Thymus (tissue), 11 donors: ENCODE measurements at regions not wholly inside any gene's neighbourhood (a gene's known extent, or its start where the extent isn't known, plus 50 kb on each side); places are given as distances from the start of the nearest gene placed in this dataset.

Source experiments
- DNase-seq, 9 donors: peaks; one replicate each; pipeline ENCODE4 v3.0.0-alpha.2; 2013; ENCODE audit warnings: low spot score in 9 of 9, low read depth in 6 of 9, missing footprints in 1 of 9
- H3K27ac ChIP-seq, 2 donors: one replicate each; pipeline ENCODE4 v1.5.1; 2013; ENCODE audit warnings: control low read depth in 1 of 2, low read depth in 1 of 2, low read length in 1 of 2, mild to moderate bottlenecking in 1 of 2, moderate library complexity in 1 of 2
- H3K27me3 ChIP-seq, 2 donors: one replicate each; pipeline ENCODE4 v1.5.1; 2013; ENCODE audit warnings: low read length in 1 of 2; ENCODE audit not compliant: control insufficient read depth in 2 of 2, insufficient read depth in 1 of 2
- H3K36me3 ChIP-seq, 2 donors: one replicate each; pipeline ENCODE4 v1.5.1; 2013; ENCODE audit warnings: low read length in 1 of 2, mild to moderate bottlenecking in 1 of 2, moderate library complexity in 1 of 2; ENCODE audit not compliant: control insufficient read depth in 2 of 2, insufficient read depth in 2 of 2
- H3K4me1 ChIP-seq, 2 donors: one replicate each; pipeline ENCODE4 v1.5.1; 2013; ENCODE audit warnings: low read length in 2 of 2; ENCODE audit not compliant: control insufficient read depth in 2 of 2, insufficient read depth in 2 of 2
- H3K4me3 ChIP-seq, 2 donors: one replicate each; pipeline ENCODE4 v1.5.1; 2013; ENCODE audit warnings: low read length in 2 of 2, control low read depth in 1 of 2, mild to moderate bottlenecking in 1 of 2
- H3K9me3 ChIP-seq, 2 donors: one replicate each; pipeline ENCODE4 v1.5.1; 2013; ENCODE audit warnings: low read length in 1 of 2, mild to moderate bottlenecking in 1 of 2; ENCODE audit not compliant: control insufficient read depth in 2 of 2, insufficient read depth in 1 of 2
- WGBS: extraction: QIAGEN DNeasy Blood & Tissue Kit; methylation state at CpG from one replicate; pipeline ENCODE4 v1.1.7; 2013; 5-methylcytosine and 5-hydroxymethylcytosine counted together
- donor health status: healthy.

DNA sequence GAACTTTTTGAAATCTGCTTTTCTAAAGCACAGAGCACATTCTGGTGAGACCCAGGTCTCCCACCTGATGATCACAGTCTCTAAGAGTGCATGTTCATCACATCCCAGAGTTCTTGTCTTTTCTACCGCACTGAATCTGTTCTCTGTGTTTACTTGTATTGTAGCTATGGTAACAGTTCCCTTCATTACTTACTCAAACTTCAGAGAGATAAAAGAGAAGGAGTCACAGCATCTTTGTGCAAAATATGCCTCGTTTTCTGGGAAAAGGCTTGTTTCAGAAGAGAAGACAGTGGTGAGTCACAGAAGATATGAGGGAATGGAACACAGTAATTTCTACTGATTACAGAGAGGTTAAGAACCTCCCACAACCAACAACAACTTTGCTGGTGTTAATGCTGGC is 580.6 kb downstream of the PLA2G4A start:
- 86% methylated on average over 2 of the region's 2 CpGs for WGBS
- DNase-seq, result no peak

DNA sequence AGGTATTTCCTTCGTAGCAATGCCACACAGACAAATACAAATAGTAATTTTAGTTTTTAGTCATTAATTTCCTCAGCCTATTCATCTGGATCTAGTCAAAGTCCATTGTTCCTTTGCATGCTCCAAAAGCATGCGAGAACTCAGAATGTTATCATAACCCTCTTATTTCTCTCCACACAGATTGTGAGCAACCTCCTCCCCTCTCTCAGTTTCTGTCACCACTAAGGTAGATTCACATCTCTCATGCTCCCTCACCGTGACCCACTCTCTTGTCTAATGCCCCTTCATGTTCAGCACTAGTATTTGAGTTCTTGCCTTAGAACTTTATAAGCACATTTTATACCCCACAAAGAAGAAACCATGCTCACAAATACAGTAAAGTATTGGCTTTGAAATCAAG is 582.4 kb downstream of the PLA2G4A start:
- no peak for DNase-seq
- Histone ChIP-seq H3K36me3 (no peaks in the 10 kb centered on the region), H3K27ac (no peak overlapping the region), H3K4me1 (no peaks in the 10 kb centered on the region), H3K27me3 (no peaks in the 10 kb centered on the region), H3K9me3 (no peaks in the 10 kb centered on the region), H3K4me3 (no peak overlapping the region)
- 91% methylated on average over 3 of the region's 3 CpGs for WGBS

More for the DNA sequence above, 580.6 kb downstream of the PLA2G4A start:
- Histone ChIP-seq H3K27ac (no peak overlapping the region), H3K4me1 (no peaks in the 10 kb centered on the region), H3K36me3 (no peaks in the 10 kb centered on the region), H3K9me3 (no peaks in the 10 kb centered on the region), H3K4me3 (no peak overlapping the region), H3K27me3 (no peaks in the 10 kb centered on the region)

DNA sequence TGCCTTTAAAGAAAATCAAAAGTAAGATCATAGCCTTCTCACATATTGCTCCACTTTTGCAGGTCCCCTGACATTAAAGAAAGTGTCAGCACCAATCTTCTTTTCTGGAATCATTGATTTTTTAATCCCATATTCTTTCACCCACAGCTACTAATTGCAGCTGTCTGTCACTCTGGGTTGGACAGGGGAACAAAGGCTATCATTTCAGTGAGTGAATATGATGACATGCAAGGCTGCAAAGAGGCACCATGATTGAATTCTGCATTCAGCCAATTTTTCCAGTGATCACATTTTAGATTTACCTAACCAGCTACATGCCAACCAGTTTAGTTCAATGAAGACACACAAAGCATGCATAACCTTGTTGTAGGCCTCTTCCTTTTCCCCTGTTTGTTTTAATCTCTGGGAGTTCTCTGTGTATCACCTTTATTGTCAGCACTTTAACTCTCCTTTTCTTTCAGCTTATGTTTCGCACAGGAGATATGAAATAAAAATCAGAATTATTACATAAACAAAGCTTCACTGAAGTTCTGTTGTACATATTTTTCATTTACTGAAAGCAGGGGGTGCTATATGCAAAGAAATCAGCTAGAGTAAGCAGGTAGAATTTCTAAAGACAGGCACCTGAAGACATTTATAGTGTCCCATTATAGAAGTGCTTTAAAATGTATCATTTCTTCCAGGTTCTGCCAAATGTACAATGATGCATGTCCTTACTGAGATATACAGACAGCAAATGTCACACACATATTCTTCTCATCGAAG is 584.8 kb downstream of the PLA2G4A start:
- Histone ChIP-seq H3K4me3 (no peak overlapping the region), H3K36me3 (no peaks in the 10 kb centered on the region), H3K27ac (no peak overlapping the region), H3K9me3 (no peaks in the 10 kb centered on the region), H3K4me1 (no peaks in the 10 kb centered on the region), H3K27me3 (no peaks in the 10 kb centered on the region)
- no peak for DNase-seq
- 91% methylated on average over 2 of the region's 2 CpGs for WGBS

DNA sequence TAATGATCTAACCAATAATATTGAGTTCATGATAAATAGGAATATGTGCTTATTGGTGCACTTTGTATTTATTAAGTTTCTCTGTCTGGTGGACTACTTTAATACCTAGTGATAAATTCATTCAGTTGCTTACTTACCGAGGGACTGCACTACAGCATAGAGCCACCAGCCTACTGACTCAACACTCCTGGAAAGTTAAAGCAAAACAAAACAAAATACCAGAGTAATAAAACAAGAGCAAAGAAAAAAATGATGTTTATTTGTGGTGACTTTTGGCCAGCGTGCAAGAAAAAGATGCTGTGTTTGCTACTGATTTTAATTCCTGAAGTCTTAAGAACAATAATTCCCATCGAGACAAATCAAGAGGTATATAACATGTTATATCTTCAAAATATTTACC is 586.3 kb downstream of the PLA2G4A start:
- Histone ChIP-seq H3K9me3 (no peaks in the 10 kb centered on the region), H3K4me1 (no peaks in the 10 kb centered on the region), H3K36me3 (no peaks in the 10 kb centered on the region), H3K27ac (no peak overlapping the region), H3K4me3 (no peak overlapping the region), H3K27me3 (no peaks in the 10 kb centered on the region)
- 77% methylated on average over 3 of the region's 3 CpGs for WGBS
- no peak for DNase-seq

DNA sequence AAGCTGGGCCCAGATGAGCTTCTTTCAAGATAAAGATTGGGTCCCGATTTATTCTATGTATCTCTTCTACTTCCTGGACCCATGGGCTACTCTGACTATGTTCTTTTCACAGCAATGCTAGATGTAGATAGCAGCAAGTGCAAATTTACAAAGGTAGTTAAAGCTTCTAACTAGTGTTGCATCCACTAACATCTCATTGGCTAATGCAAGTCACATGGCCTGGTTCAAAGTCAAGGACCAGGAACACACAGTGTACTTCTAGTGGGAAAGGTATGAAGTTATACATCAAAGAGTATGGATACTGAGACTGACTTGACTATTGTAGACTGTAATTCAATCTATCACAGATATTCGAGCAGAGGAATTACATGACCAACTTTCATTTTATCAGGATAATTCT is 588.8 kb downstream of the PLA2G4A start:
- DNase-seq, result no peak
- WGBS, result 88% methylated on average over 2 of the region's 2 CpGs

DNA sequence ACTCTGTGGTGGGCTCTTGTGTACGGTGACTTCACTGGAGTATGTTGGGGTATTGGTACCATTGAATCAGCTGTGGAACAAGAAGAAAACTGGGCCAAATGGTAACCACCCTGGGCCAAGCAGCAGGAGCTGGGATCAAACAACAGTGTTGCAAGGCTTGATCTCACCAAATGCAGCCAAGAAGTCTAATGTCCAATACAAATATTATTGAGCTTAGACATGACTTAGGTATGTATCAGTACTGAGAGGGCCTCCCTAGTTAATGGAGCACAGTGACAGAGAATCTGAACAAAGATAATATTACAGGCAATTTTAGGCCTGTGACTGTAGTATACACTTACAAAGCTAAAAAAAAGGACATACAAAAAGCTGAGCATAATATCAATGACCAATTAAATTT is 604.8 kb downstream of the PLA2G4A start:
- Histone ChIP-seq H3K9me3 (no peaks in the 10 kb centered on the region), H3K27ac (no peak overlapping the region), H3K4me3 (no peak overlapping the region), H3K27me3 (no peaks in the 10 kb centered on the region), H3K4me1 (no peaks in the 10 kb centered on the region), H3K36me3 (no peaks in the 10 kb centered on the region)
- WGBS, result 96% methylated on average over 1 of the region's 1 CpG
- no peak for DNase-seq

More for the DNA sequence above, 588.8 kb downstream of the PLA2G4A start:
- Histone ChIP-seq H3K27me3 (no peaks in the 10 kb centered on the region), H3K4me3 (no peak overlapping the region), H3K36me3 (no peaks in the 10 kb centered on the region), H3K9me3 (no peaks in the 10 kb centered on the region), H3K4me1 (no peaks in the 10 kb centered on the region), H3K27ac (no peak overlapping the region)

DNA sequence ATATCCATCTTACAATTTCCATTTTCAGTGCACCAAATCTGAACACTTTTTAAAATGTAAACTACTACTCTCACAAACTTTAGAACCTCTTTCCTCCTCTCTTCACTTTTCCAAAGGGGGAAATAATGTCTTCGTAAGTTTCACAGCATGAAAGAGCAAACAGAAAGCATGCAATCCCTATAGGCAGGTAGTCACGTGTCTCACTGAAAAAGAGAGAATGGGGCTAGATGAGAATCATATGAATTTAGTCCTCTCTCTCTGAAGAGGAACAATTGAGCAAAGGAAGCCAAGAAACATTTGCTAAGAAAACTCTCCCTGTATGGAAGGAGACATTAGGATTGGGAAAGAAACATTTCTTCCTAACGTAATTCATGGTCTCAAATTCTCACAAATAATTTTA is 613.9 kb downstream of the PLA2G4A start:
- H3K4me3 ChIP-seq, result no peak overlapping the region
- no peaks in the 10 kb centered on the region for H3K4me1 ChIP-seq
- 82% methylated on average over 3 of the region's 3 CpGs for whole genome bisulfite sequencing
- DNase-seq, result no peak
- no peak overlapping the region for H3K27ac ChIP-seq
- H3K27me3 ChIP-seq, result no peaks in the 10 kb centered on the region
- no peaks in the 10 kb centered on the region for H3K9me3 ChIP-seq
- H3K36me3 ChIP-seq, result no peaks in the 10 kb centered on the region

DNA sequence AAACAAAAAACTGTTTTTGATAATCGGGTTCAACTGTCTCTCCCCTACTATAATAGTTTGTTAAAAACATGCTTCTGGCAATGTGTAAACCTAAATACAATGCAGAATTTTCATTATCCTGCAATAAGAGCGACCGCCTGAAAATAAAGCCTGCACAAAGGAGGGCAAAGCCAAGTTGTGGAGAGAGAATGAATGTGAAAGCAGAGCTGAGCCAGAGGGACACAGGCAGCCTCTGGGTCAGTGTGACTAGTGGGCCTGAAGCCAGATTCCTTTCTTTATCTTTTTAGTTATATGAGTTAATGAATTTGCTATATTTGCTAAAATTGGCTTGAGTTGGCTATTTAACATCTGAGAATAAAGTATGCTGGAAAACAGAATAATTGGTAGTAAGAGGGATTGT is 615.2 kb downstream of the PLA2G4A start:
- Histone ChIP-seq H3K4me1 (no peaks in the 10 kb centered on the region), H3K27ac (no peak overlapping the region), H3K36me3 (no peaks in the 10 kb centered on the region), H3K4me3 (no peak overlapping the region), H3K27me3 (no peaks in the 10 kb centered on the region), H3K9me3 (no peaks in the 10 kb centered on the region)
- no peak for DNase-seq
- WGBS, result 93% methylated on average over 3 of the region's 3 CpGs

DNA sequence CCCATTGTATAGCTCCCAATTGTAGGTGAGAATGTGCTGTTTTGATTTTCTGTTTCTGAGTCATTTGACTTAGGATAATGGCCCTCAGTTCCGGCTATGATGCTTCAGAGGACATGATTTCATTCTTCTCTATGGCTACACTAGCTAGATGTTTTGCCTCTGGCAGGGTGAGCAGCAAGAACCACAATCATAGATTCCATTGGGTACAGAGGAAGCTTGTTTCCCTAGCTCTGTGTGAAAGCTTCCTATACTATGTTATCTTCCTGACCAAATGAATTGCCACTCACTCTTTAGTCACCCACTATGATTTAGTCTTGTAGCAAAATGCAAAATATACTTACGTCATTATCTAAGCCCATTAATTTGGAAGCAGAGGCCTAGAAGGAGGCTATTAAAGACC is 616.3 kb downstream of the PLA2G4A start:
- Histone ChIP-seq H3K9me3 (no peaks in the 10 kb centered on the region), H3K4me1 (no peaks in the 10 kb centered on the region), H3K27ac (no peak overlapping the region), H3K36me3 (no peaks in the 10 kb centered on the region), H3K27me3 (no peaks in the 10 kb centered on the region), H3K4me3 (no peak overlapping the region)
- DNase-seq, result no peak
- 94% methylated on average over 2 of the region's 2 CpGs for WGBS
